Endothelial cell of umbilical vein (primary cell): ENCODE measurements at regions not wholly inside any gene's neighbourhood (a gene's known extent, or its start where the extent isn't known, plus 50 kb on each side); places are given as distances from the start of the nearest gene placed in this dataset.

Experiments
- BruUV-seq: library from RNA; stranded (reverse); fragments of 400-500 nt; replicated peaks from 2 replicates; lab custom pipeline; 2021; lab: Mats Ljungman, UMichigan
- CTCF ChIA-PET: fragments of 300-600, 350-600 bp; sonication (Branson Sonifier 250); formaldehyde crosslinking; loops from one replicate; lab custom pipeline; 2021; ENCODE audit warnings: antibody characterized with exemption, inconsistent platforms; lab: Charles Lee
- POLR2A ChIA-PET: fragments of 300-600, 350-600 bp; sonication (Branson Sonifier 250); formaldehyde crosslinking; loops from one replicate; lab custom pipeline; 2021; ENCODE audit warnings: antibody characterized with exemption, inconsistent platforms; lab: Charles Lee
- DNase-seq: peaks from one replicate; pipeline ENCODE4 v3.0.0-alpha.2; 2011; ENCODE audit warnings: low read depth, low spot score
- FAIRE-seq: peaks from 2 replicates; lab custom pipeline; 2011; peaks lifted over from hg19 to GRCh38; lab: Jason Lieb, UNC
- H2AFZ ChIP-seq: 2 replicates; pipeline ENCODE4 v1.6.0; 2012; ENCODE audit warnings: low read depth, low read length, control low read depth, inconsistent platforms
- H3K27ac ChIP-seq: 2 replicates; pipeline ENCODE4 v1.5.1; 2011; ENCODE audit warnings: low read depth, mild to moderate bottlenecking, control low read depth, low read length, moderate library complexity; ENCODE audit not compliant: insufficient read depth
- H3K27me3 ChIP-seq, 2 experiments: 2 replicates each; pipeline versions ENCODE4 v1.6.0 to v1.6.1; 2011; ENCODE audit warnings: low read length in 2 of 2, mixed read lengths in 1 of 2; ENCODE audit not compliant: control insufficient read depth in 2 of 2, insufficient read depth in 2 of 2
- H3K36me3 ChIP-seq, 2 experiments: 2 replicates in 1 of 2; 3 replicates in 1 of 2; pipeline ENCODE4 v1.5.1; 2011; ENCODE audit warnings: low read length in 2 of 2, mild to moderate bottlenecking in 1 of 2, moderate library complexity in 1 of 2; ENCODE audit not compliant: control insufficient read depth in 2 of 2, insufficient read depth in 2 of 2; ENCODE audit errors: extremely low read depth in 1 of 2
- H3K4me1 ChIP-seq: 3 replicates; pipeline ENCODE4 v1.5.1; 2011; ENCODE audit warnings: mild to moderate bottlenecking, low read length; ENCODE audit not compliant: control insufficient read depth, insufficient read depth; ENCODE audit errors: extremely low read depth
- H3K4me2 ChIP-seq: 2 replicates; pipeline ENCODE4 v1.6.1; 2011; ENCODE audit warnings: low read length, control low read depth, mixed read lengths; ENCODE audit not compliant: insufficient read depth
- H3K4me3 ChIP-seq, 3 experiments: fragments of 200-600 bp in 1 of 3; sonication (generic), shearing (Covaris generic) in 1 of 3; replicated peaks in 1 of 3; 2 replicates each; pipeline ENCODE4 v1.5.1; 2011 to 2016; ENCODE audit warnings: control low read depth in 3 of 3, low read length in 3 of 3, mild to moderate bottlenecking in 2 of 3, inconsistent platforms in 1 of 3, low read depth in 1 of 3, moderate library complexity in 1 of 3; ENCODE audit not compliant: insufficient read depth in 1 of 3
- H3K79me2 ChIP-seq: 2 replicates; pipeline ENCODE4 v1.6.0; 2012; ENCODE audit warnings: low read length, inconsistent platforms; ENCODE audit not compliant: control insufficient read depth, insufficient read depth
- H3K9ac ChIP-seq: replicated peaks from 2 replicates; pipeline ENCODE3; 2011; ENCODE audit warnings: low read length, control low read depth; ENCODE audit not compliant: insufficient read depth; ENCODE audit errors: extremely low read depth
- H3K9me1 ChIP-seq: replicated peaks from 3 replicates; pipeline ENCODE4 v1.6.0; 2011; ENCODE audit warnings: mild to moderate bottlenecking, low read length; ENCODE audit not compliant: control insufficient read depth, insufficient read depth; ENCODE audit errors: extremely low read depth
- H3K9me3 ChIP-seq: replicated peaks from 2 replicates; pipeline ENCODE4 v1.5.1; 2012; ENCODE audit warnings: low read length, inconsistent platforms; ENCODE audit not compliant: control insufficient read depth, insufficient read depth
- H4K20me1 ChIP-seq: replicated peaks from 2 replicates; pipeline ENCODE3; 2011; ENCODE audit warnings: mild to moderate bottlenecking, low read length; ENCODE audit not compliant: control insufficient read depth, insufficient read depth; ENCODE audit errors: extremely low read depth
- CTCF ChIP-seq, 2 donors: IDR thresholded peaks; 1 replicate in 1 of 2; 2 replicates in 1 of 2; pipeline ENCODE4 v1.5.1; 2011; ENCODE audit warnings: low read length in 2 of 2, mild to moderate bottlenecking in 2 of 2, moderate library complexity in 2 of 2, control low read depth in 1 of 2, inconsistent platforms in 1 of 2, low read depth in 1 of 2; ENCODE audit not compliant: insufficient read depth in 1 of 2; ENCODE audit errors: extremely low read depth in 1 of 2
- EZH2 ChIP-seq: IDR thresholded peaks from 2 replicates; pipeline ENCODE4 v1.6.1; 2012; ENCODE audit warnings: borderline replicate concordance, low read depth, mild to moderate bottlenecking, moderate library complexity, low read length, inconsistent platforms; ENCODE audit not compliant: severe bottlenecking
- FOS ChIP-seq: IDR thresholded peaks from 2 replicates; pipeline ENCODE4 v1.6.1; 2011; ENCODE audit warnings: mild to moderate bottlenecking, low read length, moderate library complexity, borderline replicate concordance; ENCODE audit not compliant: insufficient read depth
- GATA2 ChIP-seq: IDR thresholded peaks from 2 replicates; pipeline ENCODE4 v1.7.0; 2011; ENCODE audit warnings: low read depth, mild to moderate bottlenecking, moderate library complexity, mixed read lengths, low read length; ENCODE audit not compliant: insufficient read length, insufficient read depth
- JUN ChIP-seq: IDR thresholded peaks from 2 replicates; pipeline ENCODE4 v1.6.1; 2011; ENCODE audit warnings: borderline replicate concordance, low read depth; ENCODE audit not compliant: insufficient read length, insufficient read depth
- MAX ChIP-seq: IDR thresholded peaks from 2 replicates; pipeline ENCODE4 v1.6.1; 2011; ENCODE audit not compliant: insufficient read depth, insufficient read length
- MYC ChIP-seq: IDR thresholded peaks from one replicate; pipeline ENCODE4 v1.6.1; 2011; ENCODE audit warnings: mild to moderate bottlenecking, low read depth, low read length
- POLR2A ChIP-seq: IDR thresholded peaks from 2 replicates; pipeline ENCODE4 v1.6.1; 2012; ENCODE audit warnings: low read depth, mild to moderate bottlenecking, control low read depth, low read length
- POLR2AphosphoS5 ChIP-seq: IDR thresholded peaks from 2 replicates; pipeline ENCODE4 v1.6.1; 2012; ENCODE audit warnings: low read depth, mild to moderate bottlenecking, control low read depth, low read length, moderate library complexity; ENCODE audit not compliant: insufficient read depth
- dilution Hi-C: fragments of 300-500 bp; cut with MboI; formaldehyde crosslinking; loops from one replicate; pipeline ENCODE4 v1.15.0; 2019; ENCODE audit warnings: low sequenced_read_pairs; ENCODE audit not compliant: extremely low pct_ligation_motif_present
- intact Hi-C: fragments of 100-400 bp; cut with micrococcal nuclease; formaldehyde crosslinking; loops from one replicate; pipeline ENCODE4 v1.10.0; 2022

DNA sequence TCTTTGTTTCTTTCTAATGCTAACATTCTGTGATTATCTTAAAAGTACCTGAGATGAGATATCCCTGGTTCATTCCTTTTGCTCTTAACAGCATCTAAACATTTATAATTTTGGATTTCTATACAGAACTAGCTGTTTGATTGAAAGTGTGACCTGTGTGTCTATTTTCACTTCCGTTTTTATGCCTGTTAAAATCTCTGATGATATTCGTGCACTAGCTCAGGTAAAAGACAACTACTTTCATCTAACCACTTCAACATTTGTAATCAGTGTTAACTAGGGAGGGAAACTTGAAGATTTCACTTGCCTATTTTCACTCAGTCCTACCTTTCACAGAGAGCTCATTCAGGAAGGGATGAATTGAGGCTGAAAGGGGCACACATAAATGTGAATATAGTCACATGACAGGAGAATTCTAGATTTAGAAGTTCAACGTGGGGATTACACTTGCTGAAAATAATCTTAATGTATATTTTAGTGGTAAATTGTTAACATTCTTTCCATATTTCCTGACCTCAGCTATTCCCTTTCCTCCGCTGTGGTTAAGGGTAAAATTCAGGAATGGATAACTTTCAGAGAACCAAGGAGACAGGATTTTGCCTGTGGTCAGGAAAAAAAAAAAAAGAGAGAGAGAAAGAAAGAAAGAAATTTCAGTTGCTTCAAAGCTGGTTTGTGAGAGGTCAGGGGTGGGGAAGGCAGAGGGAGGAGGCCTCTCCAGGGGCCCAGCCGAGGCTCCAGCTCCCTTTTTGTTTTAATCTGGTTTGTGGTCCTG is 159.8 kb upstream of the TSC22D2 start:
- intact Hi-C loops = no loop called here
- Histone ChIP-seq H4K20me1 (no peaks in the 10 kb centered on the region), H3K36me3 (no peaks in the 10 kb centered on the region), H3K4me3 (no peak overlapping the region), H3K4me2 (no peak overlapping the region), H2AFZ (no peak overlapping the region), H3K9me1 (no peaks in the 10 kb centered on the region), H3K9me3 (no peaks in the 10 kb centered on the region), H3K79me2 (no peaks in the 10 kb centered on the region), H3K9ac (no peak overlapping the region), H3K4me1 (peaks cover 24% of the 10 kb centered on the region), H3K27ac (no peak overlapping the region), H3K27me3 (peaks cover 0 to 2% of the 10 kb centered on the region in 2 experiments)
- no peak for TF ChIP-seq FOS
- TF ChIP-seq JUN = no peak
- no peak for TF ChIP-seq EZH2
- no peak for TF ChIP-seq GATA2
- TF ChIP-seq MYC = no peak
- no peak for TF ChIP-seq POLR2A
- no peak for TF ChIP-seq CTCF (IDR thresholded peaks at IDR 0.05; ENCODE audit: extremely low read depth in 1 of 2, insufficient read depth in 1 of 2, low read depth in 1 of 2, low read length in 2 of 2)
- TF ChIP-seq MAX = no peak
- no peak for TF ChIP-seq POLR2AphosphoS5
- no TSS peak for BruUV-seq
- dilution Hi-C loops = loop anchor here (25.0 kb wide), 1 partner anchor 164 kb away; the partner anchor contains the start of gene TSC22D2
- CTCF ChIA-PET = interaction anchor here (0.7 to 1.4 kb wide), 4 partner anchors 11 to 29 kb away, joined by 3 to 4 read pairs (median 4); no protein-coding TSS in a partner anchor
- POLR2A ChIA-PET = no interaction called here
- no peak for DNase-seq
- FAIRE-seq = no peak
